ENCODE measurements at regions not wholly inside any gene's neighbourhood (a gene's known extent, or its start where the extent isn't known, plus 50 kb on each side); places are given as distances from the start of the nearest gene placed in this dataset.

DNA sequence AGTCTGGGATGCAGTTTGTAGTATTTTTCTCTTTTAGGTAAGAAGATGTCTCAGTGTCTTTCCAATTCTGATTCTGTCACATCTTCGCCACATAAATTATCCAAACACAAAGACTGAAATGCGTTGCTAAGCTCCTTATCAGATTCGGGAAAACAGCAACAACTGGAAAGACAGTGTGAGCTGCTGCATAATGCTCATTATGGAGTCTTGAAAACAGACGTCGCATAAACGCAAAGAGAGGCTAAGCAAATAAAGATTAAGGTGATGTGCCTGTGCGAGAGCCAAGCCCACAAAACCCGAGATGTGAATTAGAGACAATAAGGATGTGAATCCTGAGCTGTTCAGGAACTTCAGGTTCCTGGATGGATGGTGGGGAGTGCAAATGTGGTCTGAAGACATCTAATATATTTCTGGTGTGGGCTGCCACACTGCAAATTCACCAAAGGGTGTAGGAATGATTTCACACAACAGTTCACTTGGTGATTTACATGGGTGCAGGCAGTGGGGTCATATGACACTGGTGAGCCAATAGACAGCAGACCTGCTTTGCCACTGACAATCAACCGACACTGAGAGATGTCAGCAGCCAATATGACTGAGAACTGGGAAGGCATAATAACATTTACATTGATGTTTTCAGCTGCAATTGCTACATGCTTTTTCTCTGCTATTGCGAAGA is 195.8 kb downstream of the MTX2 start:
- Histone ChIP-seq H3K27me3 (ENCODE audit: insufficient read depth, poor library complexity, severe bottlenecking) (no peaks in the 10 kb centered on the region), H3K4me1 (ENCODE audit: insufficient read depth, poor library complexity, severe bottlenecking) (peaks cover 20% of the 10 kb centered on the region), H3K9me3 (ENCODE audit: severe bottlenecking) (no peaks in the 10 kb centered on the region), H3K36me3 (ENCODE audit: low read depth) (no peaks in the 10 kb centered on the region), H3K4me3 (ENCODE audit: severe bottlenecking) (no peak overlapping the region), H3K27ac (ENCODE audit: poor library complexity, severe bottlenecking) (no peak overlapping the region)
- TF ChIP-seq, protein P1, sequence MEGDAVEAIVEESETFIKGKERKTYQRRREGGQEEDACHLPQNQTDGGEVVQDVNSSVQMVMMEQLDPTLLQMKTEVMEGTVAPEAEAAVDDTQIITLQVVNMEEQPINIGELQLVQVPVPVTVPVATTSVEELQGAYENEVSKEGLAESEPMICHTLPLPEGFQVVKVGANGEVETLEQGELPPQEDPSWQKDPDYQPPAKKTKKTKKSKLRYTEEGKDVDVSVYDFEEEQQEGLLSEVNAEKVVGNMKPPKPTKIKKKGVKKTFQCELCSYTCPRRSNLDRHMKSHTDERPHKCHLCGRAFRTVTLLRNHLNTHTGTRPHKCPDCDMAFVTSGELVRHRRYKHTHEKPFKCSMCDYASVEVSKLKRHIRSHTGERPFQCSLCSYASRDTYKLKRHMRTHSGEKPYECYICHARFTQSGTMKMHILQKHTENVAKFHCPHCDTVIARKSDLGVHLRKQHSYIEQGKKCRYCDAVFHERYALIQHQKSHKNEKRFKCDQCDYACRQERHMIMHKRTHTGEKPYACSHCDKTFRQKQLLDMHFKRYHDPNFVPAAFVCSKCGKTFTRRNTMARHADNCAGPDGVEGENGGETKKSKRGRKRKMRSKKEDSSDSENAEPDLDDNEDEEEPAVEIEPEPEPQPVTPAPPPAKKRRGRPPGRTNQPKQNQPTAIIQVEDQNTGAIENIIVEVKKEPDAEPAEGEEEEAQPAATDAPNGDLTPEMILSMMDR (IDR thresholded peaks at IDR 0.05; ENCODE audit: poor library complexity, severe bottlenecking) = no peak
- ATAC-seq (ENCODE audit: low read depth) (no peak), DNase-seq (ENCODE audit: low spot score) (no peak)

DNA sequence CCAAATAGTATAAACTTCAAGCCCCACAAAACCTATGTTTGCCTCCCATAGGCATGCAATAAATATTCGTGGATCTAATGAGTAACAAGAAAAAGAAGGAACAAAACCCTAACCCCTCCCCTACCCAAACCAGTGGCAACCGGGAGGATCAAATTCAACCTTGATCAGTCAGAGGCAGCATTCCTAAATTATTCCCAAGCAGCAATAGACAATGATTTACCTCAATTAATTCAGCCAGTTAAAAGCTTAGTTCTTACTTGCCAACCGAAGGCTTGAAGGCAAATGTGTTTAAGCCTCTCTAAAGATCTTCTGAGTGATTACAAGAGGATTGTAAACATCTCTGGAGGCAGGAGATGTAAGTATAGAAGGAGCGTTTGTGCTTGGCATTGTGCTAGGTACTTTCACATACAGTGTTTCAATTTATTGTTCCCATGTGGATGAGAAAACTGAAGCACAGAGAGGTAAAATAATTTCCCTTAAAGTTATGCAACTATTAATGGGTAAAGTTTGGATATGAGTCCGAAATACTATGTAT is 197.7 kb downstream of the MTX2 start:
- H3K9me3 ChIP-seq (ENCODE audit: severe bottlenecking) = no peaks in the 10 kb centered on the region
- H3K27ac ChIP-seq (ENCODE audit: poor library complexity, severe bottlenecking) = no peak overlapping the region
- TF ChIP-seq, protein P1 (IDR thresholded peaks at IDR 0.05; ENCODE audit: poor library complexity, severe bottlenecking) = no peak
- H3K27me3 ChIP-seq (ENCODE audit: insufficient read depth, poor library complexity, severe bottlenecking) = no peaks in the 10 kb centered on the region
- DNase-seq (ENCODE audit: low spot score) = no peak
- no peaks in the 10 kb centered on the region for H3K36me3 ChIP-seq (ENCODE audit: low read depth)
- H3K4me1 ChIP-seq (ENCODE audit: insufficient read depth, poor library complexity, severe bottlenecking) = peaks cover 7% of the 10 kb centered on the region
- H3K4me3 ChIP-seq (ENCODE audit: severe bottlenecking) = no peak overlapping the region
- ATAC-seq (ENCODE audit: low read depth) = no peak

DNA sequence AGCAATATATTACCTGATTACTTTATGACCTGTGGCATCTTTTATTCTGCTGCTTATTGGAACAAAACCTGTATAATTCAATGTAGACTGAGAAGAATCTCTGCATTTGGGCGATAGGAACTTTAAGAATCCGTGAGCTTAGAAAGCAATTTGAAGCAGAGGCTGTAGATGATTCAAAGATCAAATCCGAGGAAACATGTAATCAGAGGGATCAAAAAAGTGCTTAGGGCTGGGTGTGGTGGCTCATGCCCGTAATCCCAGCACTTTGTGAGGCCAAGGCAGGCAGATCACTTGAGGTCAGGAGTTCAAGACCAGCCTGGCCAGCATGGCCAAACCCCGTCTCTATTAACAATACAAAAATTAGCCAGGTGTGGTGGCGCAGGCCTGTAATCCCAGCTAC is 198.4 kb downstream of the MTX2 start:
- no peak overlapping the region for H3K27ac ChIP-seq (ENCODE audit: poor library complexity, severe bottlenecking)
- H3K9me3 ChIP-seq (ENCODE audit: severe bottlenecking) = no peaks in the 10 kb centered on the region
- H3K27me3 ChIP-seq (ENCODE audit: insufficient read depth, poor library complexity, severe bottlenecking) = no peaks in the 10 kb centered on the region
- H3K4me1 ChIP-seq (ENCODE audit: insufficient read depth, poor library complexity, severe bottlenecking) = peaks cover 5% of the 10 kb centered on the region
- DNase-seq (ENCODE audit: low spot score) (no peak), ATAC-seq (ENCODE audit: low read depth) (no peak)
- TF ChIP-seq, protein P1 (IDR thresholded peaks at IDR 0.05; ENCODE audit: poor library complexity, severe bottlenecking) = no peak
- H3K36me3 ChIP-seq (ENCODE audit: low read depth) = no peaks in the 10 kb centered on the region
- no peak overlapping the region for H3K4me3 ChIP-seq (ENCODE audit: severe bottlenecking)

DNA sequence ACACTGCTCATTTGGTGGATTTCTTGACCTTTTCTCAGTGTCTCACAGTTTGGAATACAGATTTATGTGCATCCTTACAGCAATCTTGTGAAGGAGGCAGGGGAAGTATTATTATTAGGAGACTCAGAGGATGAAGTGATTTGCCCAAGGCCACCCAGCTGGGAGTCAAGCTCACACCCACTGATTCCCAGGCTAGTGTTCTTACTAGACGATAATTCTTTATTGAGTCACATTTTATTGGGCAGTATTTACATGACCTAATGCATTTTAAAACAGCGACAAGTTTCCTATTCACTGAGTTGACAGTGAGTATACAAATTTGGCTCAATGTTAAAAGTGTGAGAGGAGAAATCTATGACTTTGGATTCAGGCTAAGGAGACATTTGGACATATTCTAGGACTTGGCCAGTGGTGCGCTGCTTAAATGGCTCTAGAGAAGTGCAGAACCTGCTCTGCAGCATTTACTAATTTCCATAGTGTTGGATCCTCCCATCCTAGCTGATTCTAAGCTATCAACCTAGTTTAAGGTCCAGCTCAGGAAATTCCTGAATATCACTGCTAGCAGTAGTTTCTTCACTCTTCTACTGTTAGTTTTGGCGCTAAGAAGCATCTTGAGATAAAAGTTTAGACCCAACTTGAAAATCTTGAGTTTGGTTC is 199.3 kb downstream of the MTX2 start:
- Histone ChIP-seq H3K27me3 (ENCODE audit: insufficient read depth, poor library complexity, severe bottlenecking) (no peaks in the 10 kb centered on the region), H3K27ac (ENCODE audit: poor library complexity, severe bottlenecking) (no peak overlapping the region), H3K36me3 (ENCODE audit: low read depth) (no peaks in the 10 kb centered on the region), H3K9me3 (ENCODE audit: severe bottlenecking) (no peaks in the 10 kb centered on the region), H3K4me3 (ENCODE audit: severe bottlenecking) (no peak overlapping the region), H3K4me1 (ENCODE audit: insufficient read depth, poor library complexity, severe bottlenecking) (peaks cover 11% of the 10 kb centered on the region)
- no peak for DNase-seq (ENCODE audit: low spot score)
- ATAC-seq (ENCODE audit: low read depth) = no peak
- TF ChIP-seq, protein P1 (IDR thresholded peaks at IDR 0.05; ENCODE audit: poor library complexity, severe bottlenecking) = no peak

DNA sequence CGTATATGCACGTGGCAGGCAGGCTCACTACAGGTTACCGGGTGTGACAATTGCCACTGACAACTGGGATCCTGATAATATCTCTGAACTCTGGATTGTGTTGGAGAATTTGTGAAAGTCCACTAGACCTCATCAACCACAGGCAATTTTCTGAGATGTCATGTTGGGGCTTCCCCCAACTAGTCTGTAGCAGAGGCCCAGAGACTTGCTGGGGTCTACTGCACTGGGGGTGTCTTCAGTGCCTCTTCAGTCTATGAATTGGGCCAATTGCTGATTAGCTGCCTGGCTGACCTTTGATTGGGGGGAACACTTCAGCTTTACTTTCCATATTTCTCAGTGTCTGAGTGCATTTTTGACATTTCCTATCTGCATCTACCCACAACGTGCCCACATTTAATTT is 201.5 kb downstream of the MTX2 start:
- no peaks in the 10 kb centered on the region for H3K36me3 ChIP-seq (ENCODE audit: low read depth)
- ATAC-seq (ENCODE audit: low read depth) (no peak), DNase-seq (ENCODE audit: low spot score) (no peak)
- H3K9me3 ChIP-seq (ENCODE audit: severe bottlenecking) = no peaks in the 10 kb centered on the region
- H3K27ac ChIP-seq (ENCODE audit: poor library complexity, severe bottlenecking) = no peak overlapping the region
- no peaks in the 10 kb centered on the region for H3K27me3 ChIP-seq (ENCODE audit: insufficient read depth, poor library complexity, severe bottlenecking)
- no peak overlapping the region for H3K4me3 ChIP-seq (ENCODE audit: severe bottlenecking)
- TF ChIP-seq, protein P1 (IDR thresholded peaks at IDR 0.05; ENCODE audit: poor library complexity, severe bottlenecking) = no peak
- peaks cover 11% of the 10 kb centered on the region for H3K4me1 ChIP-seq (ENCODE audit: insufficient read depth, poor library complexity, severe bottlenecking)

All from RWPE2 (cell line).